ENCODE measurements at regions not wholly inside any gene's neighbourhood (a gene's known extent, or its start where the extent isn't known, plus 50 kb on each side); places are given as distances from the start of the nearest gene placed in this dataset.

DNA sequence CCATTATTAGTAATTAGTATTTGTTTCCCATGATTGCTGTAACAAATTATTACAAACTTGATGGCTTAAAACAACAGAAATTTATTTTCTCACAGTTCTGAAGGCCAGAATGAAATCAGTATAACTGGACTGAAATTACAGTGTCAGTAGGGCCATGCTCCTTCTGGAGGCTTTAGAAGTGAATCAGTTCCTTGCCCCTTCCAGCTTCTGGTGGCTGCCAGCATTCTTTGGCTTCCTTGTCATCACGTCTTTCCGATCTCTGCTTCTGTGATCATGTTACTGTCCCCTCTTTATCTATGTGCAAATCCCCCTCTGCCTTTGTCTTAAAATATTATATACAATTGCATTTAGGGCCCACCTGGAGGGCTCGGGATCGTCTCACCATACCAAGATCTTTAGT is 92.0 kb downstream of the FOXB1 start:
- DNase-seq, result no peak

DNA sequence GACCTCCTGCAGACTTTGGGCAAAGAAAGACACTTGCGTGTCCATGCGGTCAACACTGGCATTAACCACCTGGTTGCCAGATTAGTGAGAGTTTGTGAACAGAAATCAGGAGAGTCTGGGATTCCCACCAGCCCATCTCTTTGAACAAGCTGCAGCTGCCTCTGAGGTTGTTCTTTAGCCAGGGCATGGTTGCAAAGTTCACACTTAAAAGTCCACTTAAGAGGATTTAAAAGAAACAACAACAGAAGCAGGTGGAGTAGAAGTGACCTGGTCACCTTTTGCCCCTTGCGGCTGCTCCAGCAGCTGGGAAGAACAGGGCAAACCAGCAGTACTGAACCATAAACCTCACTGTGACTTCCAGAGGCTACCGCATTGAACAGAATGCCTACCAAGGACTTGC is 97.3 kb downstream of the FOXB1 start:
- no peak for DNase-seq

DNA sequence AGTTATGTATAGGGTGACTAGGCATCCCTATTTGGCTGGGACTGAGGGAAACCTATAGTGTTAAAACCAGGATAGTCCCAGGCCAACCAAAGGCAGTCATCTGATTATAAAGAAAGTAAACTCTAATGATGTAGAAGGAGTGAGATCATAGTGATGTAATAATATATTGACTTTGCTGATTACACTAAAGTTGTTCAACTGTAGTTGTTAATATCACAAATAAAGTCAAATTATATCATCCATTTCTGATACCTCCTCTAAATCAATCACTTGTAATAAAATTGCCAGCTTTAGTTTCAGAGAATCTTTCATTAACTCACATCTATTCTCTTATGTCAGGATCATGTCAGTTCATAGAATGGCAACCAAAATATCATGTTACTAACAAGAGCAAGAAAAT is 98.6 kb downstream of the FOXB1 start:
- no peak for DNase-seq

DNA sequence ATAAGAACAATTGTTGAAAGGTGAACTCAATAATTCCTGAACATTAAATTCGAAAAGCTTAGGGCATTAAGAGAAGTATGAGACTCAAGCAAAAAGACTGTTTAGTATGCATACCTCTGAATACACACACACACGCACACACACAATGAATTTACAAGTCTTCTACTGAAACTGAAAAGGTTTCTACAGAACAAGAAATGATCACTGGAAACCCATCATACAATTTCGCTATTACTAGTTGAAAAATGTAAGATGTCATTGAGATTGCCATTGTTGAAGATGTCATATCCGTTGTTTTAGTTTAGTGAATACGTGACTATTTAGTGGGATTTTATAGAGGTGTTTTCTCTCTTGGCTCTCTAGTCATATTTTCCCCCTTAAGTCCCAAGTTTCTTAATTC is 106.8 kb downstream of the FOXB1 start:
- no peak for DNase-seq

DNA sequence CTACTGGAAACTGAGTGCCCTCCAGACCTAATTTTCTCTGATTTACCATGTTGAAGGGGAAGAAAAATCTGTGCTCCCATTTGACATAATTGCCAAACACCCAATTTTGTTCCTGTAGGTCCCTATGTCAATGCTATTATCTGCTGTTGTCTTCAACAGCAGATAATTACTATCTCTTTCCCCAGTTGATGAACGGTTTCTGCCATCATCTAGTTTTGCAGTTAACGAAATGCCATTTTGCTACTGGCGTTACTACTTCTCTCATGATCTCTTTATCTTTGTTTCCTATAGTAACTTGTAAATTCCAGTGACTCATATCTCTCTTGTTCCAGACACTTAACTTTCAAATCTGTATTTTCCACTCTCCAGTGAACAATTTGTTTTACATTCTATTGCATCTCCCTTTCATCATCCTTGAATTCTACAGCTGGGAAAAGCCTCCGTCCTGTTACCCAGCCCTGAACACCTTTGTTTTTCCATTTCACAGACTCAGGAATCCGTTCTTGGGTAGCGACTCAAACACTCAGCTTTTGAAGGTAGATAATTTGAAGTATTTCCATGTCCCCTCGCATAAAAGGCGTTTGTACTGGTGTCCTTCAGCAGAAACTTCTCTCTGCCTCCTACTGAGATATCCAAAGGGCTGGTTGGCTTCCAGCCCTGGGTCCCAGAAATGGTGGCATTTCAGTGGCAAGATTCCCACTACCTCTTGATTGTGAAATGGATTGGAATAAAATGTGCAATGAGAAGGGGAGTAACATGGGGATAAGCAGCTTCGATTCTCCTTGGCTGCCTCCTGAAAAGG is 111.7 kb downstream of the FOXB1 start:
- DNase-seq, result no peak

DNA sequence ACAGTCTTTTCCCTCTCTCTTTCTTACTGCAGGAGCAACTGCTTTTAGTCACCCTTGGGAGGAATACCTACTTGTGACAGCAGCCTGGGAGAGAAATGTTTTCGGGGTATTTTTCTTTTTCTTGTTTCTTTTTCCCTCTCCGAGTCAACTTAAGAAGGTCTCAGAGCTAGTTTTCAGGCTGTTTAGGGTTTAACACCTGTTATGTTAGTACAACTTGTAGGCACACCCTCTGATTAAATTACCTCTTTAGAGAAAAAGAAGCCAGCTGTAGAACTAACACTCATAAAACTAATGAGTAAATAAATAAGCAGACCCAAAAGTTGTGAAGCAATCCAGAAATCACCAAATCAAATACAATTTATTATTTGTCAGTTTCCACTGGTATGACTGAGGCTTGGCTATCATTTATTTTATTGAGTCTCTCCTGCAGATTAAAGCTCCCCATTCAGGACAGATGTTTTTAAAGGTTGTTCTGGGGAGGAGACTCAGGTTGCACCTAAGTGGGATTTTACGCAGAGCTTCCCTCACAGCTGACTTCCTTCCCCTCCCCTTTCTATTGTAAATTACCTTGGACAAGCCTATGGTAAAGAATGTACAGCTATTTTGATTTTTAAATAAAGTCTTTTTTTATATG is 112.5 kb downstream of the FOXB1 start:
- DNase-seq, result no peak

DNA sequence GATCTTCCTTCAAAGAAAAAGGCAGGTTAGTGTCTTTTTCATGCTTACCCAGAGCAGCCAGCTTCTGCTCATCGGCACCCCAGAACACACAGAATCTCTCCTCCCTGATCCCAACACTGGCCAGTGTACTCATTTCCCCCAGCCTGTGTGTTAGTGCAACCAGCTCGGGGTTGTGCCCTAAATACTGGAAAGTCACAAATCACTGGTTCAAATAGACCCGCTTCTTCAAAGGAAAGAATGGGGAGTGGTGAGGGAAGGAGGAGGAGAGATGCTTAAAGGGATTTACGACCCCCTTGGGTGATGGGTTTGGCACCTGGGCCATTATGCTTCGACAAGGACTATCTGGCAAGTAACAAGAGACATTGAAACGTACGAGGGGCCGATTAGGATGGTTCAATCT is 114.0 kb downstream of the FOXB1 start:
- DNase-seq, result no peak

DNA sequence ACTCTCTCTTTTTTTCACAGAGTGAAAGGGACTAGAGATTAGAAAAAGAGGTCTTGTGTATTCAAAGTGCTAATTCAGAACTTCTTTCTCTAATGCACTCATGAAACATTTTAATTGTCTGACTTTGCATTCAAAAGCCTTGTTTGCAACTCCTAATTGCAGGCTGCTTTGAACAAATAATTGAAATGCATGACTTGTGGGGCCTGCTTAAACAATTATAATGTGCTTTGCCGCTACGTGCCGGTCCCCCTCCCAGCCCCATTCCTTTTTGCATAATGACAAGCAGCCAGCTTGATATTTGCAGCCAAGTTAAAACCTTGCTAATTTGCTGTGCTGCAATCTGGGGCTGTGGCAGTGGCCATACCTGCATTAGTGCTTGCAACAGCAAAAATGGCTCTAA is 114.5 kb downstream of the FOXB1 start:
- DNase-seq, result no peak

DNA sequence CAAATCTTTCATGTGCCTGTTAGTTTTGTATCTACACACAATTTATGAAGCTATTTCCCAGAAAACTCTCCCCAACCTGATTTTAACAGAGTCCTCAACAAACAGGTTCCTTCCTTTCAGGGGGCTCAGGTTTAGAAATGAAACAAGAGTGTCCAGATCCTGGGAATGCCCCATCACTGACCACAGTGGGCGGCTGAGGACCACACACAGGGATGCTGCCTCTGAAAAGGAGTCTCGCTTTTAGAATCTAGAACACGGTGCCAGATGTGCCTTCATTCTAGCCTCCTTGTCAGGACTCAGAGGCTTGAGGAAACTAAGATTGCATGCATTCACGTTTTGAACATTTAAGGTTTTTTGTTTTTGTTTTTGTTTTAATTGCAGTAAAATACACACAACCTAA is 115.0 kb downstream of the FOXB1 start:
- no peak for DNase-seq

DNA sequence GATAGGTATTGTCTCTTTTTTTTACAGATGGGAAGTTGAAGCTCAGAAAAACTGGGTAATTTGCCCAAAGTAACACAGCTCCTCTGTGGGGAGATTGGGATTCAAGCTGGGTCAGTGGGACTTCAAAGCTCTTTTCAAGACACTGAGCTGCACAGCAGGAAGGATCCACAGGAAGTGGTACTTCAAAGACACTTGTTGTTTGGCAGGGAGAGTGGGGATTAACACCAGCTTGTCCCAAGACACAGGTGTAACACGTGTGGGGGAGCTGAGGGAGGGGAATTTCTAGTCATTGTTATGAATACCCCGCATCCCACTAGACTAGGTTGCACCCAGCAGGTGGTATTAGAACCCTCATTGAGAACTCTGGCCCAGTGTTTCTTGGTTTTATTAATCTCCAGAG is 116.0 kb downstream of the FOXB1 start:
- DNase-seq, result no peak

DNA sequence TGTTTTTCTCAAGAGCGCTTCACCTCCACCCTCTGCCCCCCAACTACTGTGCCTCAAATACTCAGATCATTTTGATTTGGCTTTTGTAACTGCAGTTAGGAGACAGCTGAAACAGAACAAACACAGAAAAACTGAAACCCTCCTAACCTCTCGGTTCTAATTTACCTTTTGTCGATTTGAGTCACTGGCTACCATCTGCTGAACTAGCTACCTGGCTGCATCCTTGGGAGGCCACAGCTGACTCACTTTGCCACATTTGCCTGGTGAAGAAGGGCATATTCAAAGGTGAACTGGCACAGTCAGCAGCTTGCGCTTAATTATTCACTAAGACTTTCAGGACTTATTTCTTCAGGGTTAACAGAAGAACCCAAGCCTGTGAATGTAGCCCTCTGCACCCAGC is 117.7 kb downstream of the FOXB1 start:
- no peak for DNase-seq

DNA sequence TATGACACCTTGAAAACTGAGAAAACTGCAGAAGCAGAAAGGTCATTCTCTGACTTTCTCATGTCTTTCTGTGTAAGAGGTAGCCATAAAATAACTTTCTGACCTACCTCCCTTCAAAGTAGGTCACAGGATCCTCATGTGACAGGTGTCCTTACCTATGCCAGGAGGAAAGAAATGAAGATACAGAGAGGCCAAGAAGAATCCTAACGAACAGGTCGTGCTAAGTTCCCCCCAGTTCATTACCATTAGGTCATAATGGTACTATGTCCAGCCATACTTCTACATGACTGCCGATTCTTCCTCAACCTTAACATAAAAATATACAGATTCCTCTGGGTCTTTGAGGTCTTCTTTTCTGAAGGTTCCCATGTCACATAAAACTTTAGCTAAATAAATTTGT is 118.6 kb downstream of the FOXB1 start:
- DNase-seq, result no peak

DNA sequence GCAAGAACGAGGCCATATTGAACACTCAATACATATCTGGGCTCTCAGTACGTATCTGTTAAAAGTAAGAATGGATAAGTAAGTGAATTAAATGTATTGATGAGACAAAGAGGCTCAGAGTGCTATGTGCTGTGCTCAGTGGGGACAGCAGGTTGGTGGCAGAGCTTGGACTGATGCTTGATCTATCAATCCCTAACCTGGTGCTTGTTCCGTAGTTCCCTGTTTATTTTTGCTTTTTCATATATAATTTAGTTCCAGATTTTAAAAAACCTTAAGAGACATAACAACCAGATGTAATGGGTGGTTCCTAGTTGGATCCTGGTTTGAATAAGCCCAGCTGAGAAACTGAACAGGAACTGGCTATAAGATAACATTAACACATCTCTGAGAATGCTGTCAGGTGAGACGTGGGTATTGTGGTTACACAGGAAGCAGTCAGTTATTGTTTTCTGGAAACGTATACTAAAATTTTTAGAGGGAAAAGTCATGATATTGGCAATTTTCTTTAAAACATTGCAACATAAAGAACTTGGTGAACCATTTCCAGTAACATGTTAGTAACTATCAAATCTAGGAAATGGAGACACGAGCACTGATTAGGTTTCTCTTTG is 120.5 kb downstream of the FOXB1 start:
- DNase-seq, result no peak

DNA sequence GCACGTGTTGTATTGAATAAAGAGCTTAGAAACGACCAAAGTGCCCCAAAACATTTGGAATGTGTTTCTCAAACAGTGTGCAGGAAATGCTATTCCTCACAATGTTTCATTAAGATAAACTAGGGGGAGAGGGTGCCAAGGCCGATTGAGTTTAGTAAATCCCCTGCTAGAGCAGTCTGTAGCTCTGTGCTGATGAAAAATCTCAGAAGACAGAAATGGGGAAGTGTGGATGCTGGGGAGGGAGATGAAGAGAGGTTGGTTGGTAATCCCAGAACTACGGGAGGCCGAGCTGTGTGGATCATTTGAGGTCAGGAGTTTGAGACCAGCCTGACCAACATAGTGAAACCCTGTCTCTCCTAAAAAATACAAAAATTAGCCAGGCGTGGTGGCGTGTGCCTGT is 121.2 kb downstream of the FOXB1 start:
- DNase-seq, result no peak

DNA sequence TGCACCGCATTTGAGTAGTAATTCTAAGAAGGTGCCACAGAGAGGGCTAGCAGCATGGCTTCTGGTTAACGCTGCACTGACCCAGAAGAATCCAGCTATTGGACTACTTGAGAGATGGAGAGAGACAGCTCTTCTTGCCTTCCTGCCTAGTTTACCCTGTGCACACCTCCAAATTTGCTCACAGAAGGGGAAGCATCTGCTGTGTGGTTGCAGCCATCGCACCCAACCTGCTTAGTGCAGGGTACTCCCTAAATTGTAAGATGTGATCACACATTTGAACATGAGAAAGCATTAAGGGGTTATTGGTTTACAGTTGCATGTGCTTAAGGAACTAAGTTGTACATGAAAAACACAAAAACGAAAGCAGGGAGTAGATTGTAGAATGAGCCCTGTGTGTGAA is 122.1 kb downstream of the FOXB1 start:
- DNase-seq, result no peak

DNA sequence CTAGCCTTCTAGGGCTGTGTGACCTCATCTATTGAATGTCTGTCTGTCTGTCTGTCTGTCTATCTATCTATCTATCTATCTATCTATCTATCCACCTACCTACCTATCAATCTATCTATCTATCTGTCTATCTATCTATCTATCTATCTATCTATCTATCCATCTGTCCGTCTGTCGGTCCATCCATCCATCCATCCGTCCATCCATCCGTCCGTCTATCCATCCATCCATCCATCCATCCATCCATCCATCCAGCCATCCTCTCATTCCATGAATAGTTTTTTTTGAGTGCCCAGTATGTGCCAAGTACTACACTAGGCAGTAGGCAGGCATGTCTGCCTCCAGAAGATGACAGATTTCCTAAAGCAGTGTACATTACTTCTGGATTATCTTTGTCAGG is 122.5 kb downstream of the FOXB1 start:
- no peak for DNase-seq

DNA sequence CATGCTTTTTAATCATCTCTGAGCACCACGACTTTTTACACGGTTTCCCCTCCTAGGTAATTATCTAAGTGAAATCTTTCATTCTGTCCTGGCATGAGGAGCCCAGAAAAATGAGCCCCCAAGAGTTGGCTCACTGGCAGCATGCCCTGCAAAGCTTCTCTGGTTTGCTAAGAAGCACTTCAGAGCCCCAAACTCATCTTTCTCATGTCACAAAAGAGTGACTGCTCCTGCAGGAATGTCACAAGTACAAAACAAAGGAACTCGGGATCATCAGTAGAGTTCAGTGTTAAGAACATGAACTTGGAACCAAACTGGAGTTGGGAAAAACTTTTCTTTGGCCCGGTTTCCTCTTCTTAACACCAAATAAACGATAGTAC is 123.9 kb downstream of the FOXB1 start:
- DNase-seq, result no peak

DNA sequence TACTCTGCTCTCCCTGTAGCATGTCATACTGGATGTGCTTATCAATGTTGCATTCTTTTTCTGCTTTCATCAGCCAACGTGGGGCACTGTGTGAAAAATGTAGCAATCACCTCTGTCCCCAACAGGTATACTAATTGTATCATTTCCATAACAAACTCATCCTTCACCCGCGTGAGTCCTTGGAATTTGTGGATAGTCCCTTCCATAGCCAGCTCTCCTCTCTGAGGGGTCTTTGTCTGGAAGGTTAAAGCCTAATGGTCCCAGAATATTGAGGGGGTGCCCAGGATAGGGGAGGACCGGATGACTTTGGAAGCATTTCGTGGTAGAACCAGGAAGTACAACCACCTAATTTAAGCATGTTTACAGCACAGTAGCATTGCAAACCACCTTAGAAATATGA is 124.6 kb downstream of the FOXB1 start:
- no peak for DNase-seq

DNA sequence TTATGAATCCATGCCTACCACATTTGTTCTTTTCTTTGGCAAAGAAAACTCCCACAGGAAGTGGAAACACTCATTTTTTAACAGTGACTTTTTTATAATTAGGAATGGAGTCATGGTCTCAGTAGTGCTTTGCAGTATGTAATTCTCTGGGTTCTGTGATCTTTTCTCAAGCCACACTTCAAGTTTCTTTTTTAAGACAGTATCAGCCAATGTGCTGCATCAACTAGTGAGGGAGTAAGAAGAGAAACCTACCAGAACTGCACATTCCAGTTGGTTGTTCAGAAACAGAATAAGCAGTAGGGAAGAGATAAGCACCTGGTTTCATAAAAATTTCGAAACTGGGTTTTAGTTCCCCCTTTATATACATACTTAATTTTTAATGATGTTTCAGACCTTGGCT is 126.3 kb downstream of the FOXB1 start:
- DNase-seq, result no peak

DNA sequence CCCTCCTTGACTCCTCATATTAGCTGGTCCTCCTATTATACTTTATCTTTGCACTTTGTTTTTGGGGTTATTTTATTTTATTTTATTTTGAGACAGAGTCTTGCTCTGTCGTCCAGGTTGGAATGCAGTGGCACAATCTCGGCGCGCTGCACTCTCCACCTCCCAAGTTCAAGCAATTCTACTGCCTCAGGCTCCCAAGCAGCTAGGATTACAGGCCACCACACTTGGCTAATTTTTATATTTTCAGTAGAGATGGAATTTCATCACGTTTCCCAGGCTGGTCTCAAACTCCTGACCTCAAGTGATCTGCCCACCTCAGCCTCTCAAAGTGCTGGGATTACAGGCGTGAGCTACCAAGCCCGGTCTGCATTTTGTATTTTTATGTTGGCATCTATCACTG is 126.7 kb downstream of the FOXB1 start:
- DNase-seq, result no peak

DNA sequence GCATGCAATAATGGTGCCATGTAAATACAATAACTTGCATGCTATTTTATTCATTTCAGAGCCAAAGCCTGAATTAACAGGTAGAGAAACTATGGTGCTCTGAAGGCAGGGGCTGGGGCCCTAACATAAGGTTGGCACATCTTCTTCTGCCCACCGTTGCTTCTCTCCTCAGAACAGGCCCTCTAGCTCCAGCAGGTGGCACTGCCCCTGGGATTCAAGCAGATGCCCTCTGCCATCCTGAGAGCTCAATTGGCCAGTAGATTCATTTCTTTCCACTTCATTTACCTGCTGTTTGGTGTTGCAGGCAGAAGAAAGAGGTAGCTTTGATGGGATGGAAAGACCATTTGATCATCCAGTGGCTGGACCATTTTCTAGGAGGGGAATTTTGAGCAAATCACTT is 130.5 kb downstream of the FOXB1 start:
- DNase-seq, result no peak

DNA sequence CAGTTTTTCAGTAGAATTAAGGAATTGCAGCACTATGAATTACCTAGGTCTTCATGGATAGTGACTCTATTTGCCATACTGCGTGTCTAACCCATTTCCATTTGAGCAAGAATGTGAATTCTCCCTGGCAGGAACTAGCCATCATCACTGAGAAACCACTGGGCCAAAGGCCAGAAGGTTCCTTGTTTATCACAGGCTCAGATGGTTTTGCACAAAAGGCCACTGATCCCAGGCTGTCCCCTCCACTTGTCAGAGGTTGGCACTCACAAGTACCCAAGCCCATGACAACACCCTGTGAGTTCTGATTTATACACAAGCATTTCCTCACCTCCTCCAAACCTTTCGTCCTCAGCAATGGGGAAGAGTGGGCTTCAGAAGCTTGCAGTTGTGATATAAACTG is 131.8 kb downstream of the FOXB1 start:
- DNase-seq, result no peak

DNA sequence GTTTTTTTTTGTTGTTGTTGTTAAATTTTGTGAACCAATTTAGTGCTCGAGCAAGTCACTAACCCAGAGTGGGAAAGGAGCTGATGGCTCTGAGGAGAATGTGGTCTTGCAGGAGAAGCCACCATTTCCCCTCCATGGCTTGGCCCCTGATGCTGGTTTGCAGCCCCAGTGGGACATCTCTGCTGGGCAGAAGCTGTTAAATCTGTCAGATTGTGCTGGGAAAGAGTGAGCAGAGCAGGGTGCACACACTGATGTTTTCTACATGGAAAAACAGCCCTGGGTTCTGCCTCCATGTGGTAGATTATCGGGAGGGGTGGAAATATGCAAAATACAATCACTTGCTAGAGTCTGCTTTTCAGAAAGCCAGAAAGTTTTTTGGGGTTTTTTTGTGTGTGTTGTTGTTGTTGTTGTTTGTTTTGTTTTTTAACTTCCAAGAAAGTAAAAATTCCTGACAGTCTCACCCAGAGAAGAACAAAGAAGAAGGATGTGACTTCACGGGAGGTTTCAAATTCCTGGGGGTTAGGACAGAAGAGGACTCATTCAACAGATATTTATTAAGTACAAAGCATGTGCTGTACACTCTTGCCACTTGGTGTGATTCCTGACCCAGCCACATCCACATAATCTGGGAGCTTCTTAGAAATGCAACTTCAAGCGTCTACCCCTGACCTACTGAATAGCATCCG is 133.7 kb downstream of the FOXB1 start:
- no peak for DNase-seq

DNA sequence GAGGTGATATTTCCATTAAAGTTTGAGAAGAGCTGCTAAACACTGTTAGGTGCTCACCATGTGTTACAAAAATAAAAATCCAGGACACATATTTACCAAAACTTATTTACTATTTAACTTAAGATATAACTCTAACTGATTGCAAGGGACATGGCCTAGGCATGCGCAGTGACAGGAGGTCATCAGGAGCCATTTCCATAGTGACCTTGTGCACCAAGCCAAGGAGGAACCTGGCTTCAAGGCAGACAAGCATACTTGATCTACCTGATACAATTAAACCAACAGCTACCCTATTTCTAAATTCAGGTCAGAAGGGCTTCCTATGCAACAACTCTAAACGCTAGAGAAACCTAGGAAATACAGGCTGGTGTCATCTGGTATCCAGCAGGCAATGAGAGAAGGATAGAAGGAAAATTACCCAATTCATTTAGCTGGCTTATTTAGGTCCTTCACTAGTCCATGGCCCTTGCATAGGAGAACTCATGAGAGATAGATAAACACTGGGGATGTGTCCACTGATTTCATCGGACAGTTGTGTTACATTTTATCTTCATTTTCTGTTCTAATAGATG is 134.4 kb downstream of the FOXB1 start:
- DNase-seq, result no peak
